Fibroblast of skin of back (primary cell): ENCODE measurements at regions not wholly inside any gene's neighbourhood (a gene's known extent, or its start where the extent isn't known, plus 50 kb on each side); places are given as distances from the start of the nearest gene placed in this dataset.

Experiments
- DNase-seq: peaks from one replicate; pipeline ENCODE4 v3.0.0-alpha.2; 2013

DNA sequence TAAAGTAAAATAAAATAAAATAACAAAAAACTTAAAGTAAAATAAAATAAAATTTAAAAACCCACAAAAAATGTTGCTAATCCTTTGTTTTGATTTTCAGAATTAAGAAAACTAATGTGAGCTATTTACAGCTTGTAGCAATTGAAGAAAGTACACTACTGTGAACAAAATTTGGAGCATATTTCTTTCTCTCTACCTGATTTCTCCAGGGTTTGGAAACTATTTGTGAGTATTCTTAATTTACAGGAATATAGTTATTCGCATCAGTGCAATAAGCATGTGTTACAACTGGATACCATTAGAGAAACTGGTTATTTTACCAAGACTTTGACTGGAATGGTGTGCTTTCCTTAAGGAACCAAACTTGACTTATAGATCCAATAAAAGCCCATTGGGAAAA is 86.1 kb upstream of the CNOT2 start:
- no peak for DNase-seq

- DNase-seq = no peak
Measured at GRCh38 chr12:70165450-70165849, 77.8 kb upstream of the CNOT2 start.

GRCh38 chr12:70176290-70176689 is 66.9 kb upstream of the CNOT2 start:
- no peak for DNase-seq

- no peak for DNase-seq
Measured at GRCh38 chr12:70177631-70178030, 65.6 kb upstream of the CNOT2 start.

DNA sequence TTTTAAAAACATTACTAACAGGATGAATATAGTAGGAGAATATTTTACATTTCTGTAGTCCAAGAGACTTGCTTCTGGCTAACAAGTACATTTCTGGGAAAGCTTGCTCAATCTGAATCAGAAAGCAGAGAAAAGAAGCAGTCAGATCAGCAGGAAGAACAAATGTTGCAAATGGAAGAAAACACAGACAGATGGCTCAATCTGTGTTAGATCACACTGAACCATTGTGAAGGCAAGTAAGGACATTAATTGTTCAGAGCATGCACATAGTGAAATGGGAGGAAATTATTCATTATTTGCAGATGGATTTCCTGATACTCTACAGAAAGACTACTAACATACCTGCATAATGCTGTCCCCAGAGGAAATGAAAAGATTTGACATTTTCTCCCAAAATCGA is 65.2 kb upstream of the CNOT2 start:
- no peak for DNase-seq

DNA sequence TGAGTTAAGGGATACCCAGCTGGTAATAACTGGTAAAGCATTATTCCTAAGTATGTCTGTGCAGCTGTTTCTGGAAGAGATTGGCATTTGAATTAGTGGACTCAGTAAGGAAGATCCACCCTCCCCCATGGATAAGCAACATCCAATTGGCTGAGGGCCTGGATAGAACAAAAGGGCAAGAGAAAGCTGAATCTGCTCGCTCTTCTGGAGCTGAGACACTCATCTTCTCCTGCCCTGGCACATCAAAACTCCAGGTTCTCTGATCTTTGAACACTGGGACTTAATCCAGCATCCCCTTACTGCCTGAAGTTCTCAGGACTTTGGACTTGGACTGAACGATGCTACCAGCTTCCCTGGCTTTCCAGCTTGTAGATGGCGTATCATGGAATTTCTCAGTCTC is 63.1 kb upstream of the CNOT2 start:
- DNase-seq = no peak

DNA sequence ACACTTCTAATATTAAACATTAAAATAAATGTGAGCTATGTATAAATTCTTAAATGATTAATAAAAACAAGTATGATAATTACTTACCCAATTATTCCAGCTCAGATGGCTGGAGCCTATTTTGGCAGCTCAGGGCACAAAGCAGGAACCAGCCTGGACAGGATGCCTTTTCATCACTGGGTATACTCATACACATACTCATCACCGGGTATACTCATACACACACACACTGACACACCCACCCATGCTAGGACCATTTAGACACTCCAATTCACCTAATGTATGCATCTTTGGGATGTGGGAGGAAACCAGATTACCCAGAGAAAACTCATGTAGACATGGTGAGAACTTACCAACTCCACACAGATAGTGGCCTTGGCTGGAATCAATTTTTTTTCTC is 57.9 kb upstream of the CNOT2 start:
- no peak for DNase-seq

- no peak for DNase-seq
Measured at GRCh38 chr12:70186436-70186835, 56.8 kb upstream of the CNOT2 start.

DNA sequence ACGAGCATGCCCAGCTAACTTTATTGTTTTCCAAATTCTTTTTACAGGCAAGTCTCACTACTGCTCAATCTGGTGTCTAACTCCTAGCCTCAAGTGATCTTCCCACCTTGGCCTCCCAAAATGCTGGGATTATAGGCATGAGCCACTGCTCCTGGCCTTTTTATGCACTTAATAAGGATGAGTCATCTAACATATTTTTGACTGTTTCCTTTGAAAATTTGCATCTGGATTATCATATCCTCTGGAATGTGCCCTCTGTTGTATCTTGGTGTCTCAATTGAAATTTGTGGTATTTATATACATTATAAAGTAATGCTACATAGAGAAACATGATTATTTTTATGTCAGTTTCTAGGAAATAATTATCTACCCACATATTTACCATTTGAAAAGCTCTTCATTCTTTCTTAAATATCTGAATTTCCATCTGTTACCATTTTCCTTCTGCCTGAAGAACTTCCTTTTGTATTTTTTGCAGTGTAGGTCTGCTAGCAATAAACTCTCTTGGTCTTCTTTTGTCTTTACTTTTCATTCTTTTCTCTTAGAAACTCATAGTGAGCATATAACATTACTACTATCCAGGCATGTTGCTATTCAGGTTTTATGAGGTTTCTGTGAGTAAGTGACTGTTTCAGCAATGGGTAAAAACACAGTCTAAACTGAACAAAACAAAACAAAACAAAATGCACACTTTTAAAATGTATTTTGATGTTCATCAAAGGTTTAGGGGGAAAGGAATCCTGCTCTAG is 52.8 kb upstream of the CNOT2 start:
- DNase-seq = peak; percentile 71
